Upper lobe of right lung (tissue), 1 donor: ENCODE measurements at regions not wholly inside any gene's neighbourhood (a gene's known extent, or its start where the extent isn't known, plus 50 kb on each side); places are given as distances from the start of the nearest gene placed in this dataset.

Experiments
- ATAC-seq: fragments of 200-7000 bp; cut with Tn5 transposase; one replicate; pipeline ENCODE4 v1.9.1; 2020; ENCODE audit warnings: mild to moderate bottlenecking, moderate library complexity
- DNase-seq: peaks from one replicate; pipeline ENCODE4 v3.0.0-alpha.2; 2020
- H3K27ac ChIP-seq: fragments of 200-600 bp; one replicate; pipeline ENCODE4 v1.8.0; 2022
- H3K27me3 ChIP-seq: fragments of 200-600 bp; one replicate; pipeline ENCODE4 v1.8.0; 2022; ENCODE audit warnings: mild to moderate bottlenecking
- H3K36me3 ChIP-seq: fragments of 200-600 bp; one replicate; pipeline ENCODE4 v1.8.0; 2022
- H3K4me1 ChIP-seq: fragments of 200-600 bp; one replicate; pipeline ENCODE4 v1.8.0; 2022
- H3K4me3 ChIP-seq: fragments of 200-600 bp; one replicate; pipeline ENCODE4 v1.8.0; 2022; ENCODE audit warnings: mild to moderate bottlenecking
- H3K9me3 ChIP-seq: fragments of 200-600 bp; one replicate; pipeline ENCODE4 v1.8.0; 2022
- CTCF ChIP-seq: fragments of 200-600 bp; IDR thresholded peaks from one replicate; pipeline ENCODE4 v1.8.0; 2022; ENCODE audit warnings: antibody characterized with exemption
- intact Hi-C: fragments of 100-400 bp; cut with DNase I; formaldehyde crosslinking; loops from one replicate; pipeline ENCODE4 v1.11.0; 2022
- donor health status: DM: no; HTN: yes; CAD: no; lungs with severe emphysema.

- H3K27me3 ChIP-seq = no peaks in the 10 kb centered on the region
- intact Hi-C loops = no loop called here
Observed at GRCh38 chr11:23280088-23280487, 419.8 kb upstream of the CCDC179 start.

GRCh38 chr11:23283666-23284065 lies 423.4 kb upstream of the CCDC179 start:
- Histone ChIP-seq H3K36me3 (no peaks in the 10 kb centered on the region), H3K27ac (no peak overlapping the region), H3K27me3 (no peaks in the 10 kb centered on the region), H3K9me3 (no peaks in the 10 kb centered on the region), H3K4me1 (no peaks in the 10 kb centered on the region), H3K4me3 (no peak overlapping the region)
- ATAC-seq = no peak
- TF ChIP-seq CTCF = no peak
- intact Hi-C loops = no loop called here
- no peak for DNase-seq

More at GRCh38 chr11:23280088-23280487, 419.8 kb upstream of the CCDC179 start:
- H3K36me3 ChIP-seq = no peaks in the 10 kb centered on the region
- H3K4me1 ChIP-seq = no peaks in the 10 kb centered on the region
- ATAC-seq (no peak), DNase-seq (no peak)
- no peak overlapping the region for H3K4me3 ChIP-seq
- TF ChIP-seq CTCF = no peak
- no peak overlapping the region for H3K27ac ChIP-seq
- no peaks in the 10 kb centered on the region for H3K9me3 ChIP-seq

- DNase-seq = no peak
- Histone ChIP-seq H3K36me3 (no peaks in the 10 kb centered on the region), H3K4me1 (no peaks in the 10 kb centered on the region), H3K27me3 (no peaks in the 10 kb centered on the region), H3K9me3 (no peaks in the 10 kb centered on the region), H3K27ac (no peak overlapping the region), H3K4me3 (no peak overlapping the region)
- no peak for TF ChIP-seq CTCF
- no peak for ATAC-seq
- intact Hi-C loops = no loop called here
Observed at GRCh38 chr11:23284631-23285030, 424.4 kb upstream of the CCDC179 start.

- intact Hi-C loops = no loop called here
- ATAC-seq = no peak
Observed at GRCh38 chr11:23288003-23288783, 427.9 kb upstream of the CCDC179 start.

GRCh38 chr11:23295241-23295640 lies 435.0 kb upstream of the CCDC179 start:
- Histone ChIP-seq H3K27ac (no peak overlapping the region), H3K27me3 (no peaks in the 10 kb centered on the region), H3K9me3 (no peaks in the 10 kb centered on the region), H3K36me3 (no peaks in the 10 kb centered on the region), H3K4me1 (no peaks in the 10 kb centered on the region), H3K4me3 (no peak overlapping the region)
- intact Hi-C loops = no loop called here
- no peak for DNase-seq
- TF ChIP-seq CTCF = no peak
- ATAC-seq = no peak

More at GRCh38 chr11:23288003-23288783, 427.9 kb upstream of the CCDC179 start:
- Histone ChIP-seq H3K4me1 (no peaks in the 10 kb centered on the region), H3K27me3 (no peaks in the 10 kb centered on the region), H3K4me3 (no peak overlapping the region), H3K9me3 (no peaks in the 10 kb centered on the region), H3K36me3 (no peaks in the 10 kb centered on the region), H3K27ac (no peak overlapping the region)
- DNase-seq = no peak
- no peak for TF ChIP-seq CTCF
